ENCODE measurements at regions not wholly inside any gene's neighbourhood (a gene's known extent, or its start where the extent isn't known, plus 50 kb on each side); places are given as distances from the start of the nearest gene placed in this dataset.

- TF ChIP-seq CTCF (IDR thresholded peaks at IDR 0.05; ENCODE audit: insufficient read depth, low read depth, low read length, missing control alignments): no peak
- no peak overlapping the region for H3K4me3 ChIP-seq (ENCODE audit: low read depth, low read length)
- DNase-seq (ENCODE audit: low read depth): no peak
Observed at GRCh38 chr4:38242822-38243387, 282.7 kb downstream of the PTTG2 start.

- TF ChIP-seq CTCF (IDR thresholded peaks at IDR 0.05; ENCODE audit: insufficient read depth, low read depth, low read length, missing control alignments): no peak
- no peak for DNase-seq (ENCODE audit: low read depth)
- H3K4me3 ChIP-seq (ENCODE audit: low read depth, low read length): no peak overlapping the region
Observed at GRCh38 chr4:38243388-38244053, 283.3 kb downstream of the PTTG2 start.

- DNase-seq (ENCODE audit: low read depth): no peak
- no peak for TF ChIP-seq CTCF (IDR thresholded peaks at IDR 0.05; ENCODE audit: insufficient read depth, low read depth, low read length, missing control alignments)
- no peak overlapping the region for H3K4me3 ChIP-seq (ENCODE audit: low read depth, low read length)
Observed at GRCh38 chr4:38254825-38255224, 294.6 kb downstream of the PTTG2 start.

GRCh38 chr4:38255572-38255971, 295.4 kb downstream of the PTTG2 start:
- TF ChIP-seq CTCF (IDR thresholded peaks at IDR 0.05; ENCODE audit: insufficient read depth, low read depth, low read length, missing control alignments): no peak
- no peak overlapping the region for H3K4me3 ChIP-seq (ENCODE audit: low read depth, low read length)
- no peak for DNase-seq (ENCODE audit: low read depth)

GRCh38 chr4:38266616-38267015, 306.4 kb downstream of the PTTG2 start:
- DNase-seq (ENCODE audit: low read depth): peak; percentile 27
- TF ChIP-seq CTCF (IDR thresholded peaks at IDR 0.05; ENCODE audit: insufficient read depth, low read depth, low read length, missing control alignments): no peak
- no peak overlapping the region for H3K4me3 ChIP-seq (ENCODE audit: low read depth, low read length)

DNA sequence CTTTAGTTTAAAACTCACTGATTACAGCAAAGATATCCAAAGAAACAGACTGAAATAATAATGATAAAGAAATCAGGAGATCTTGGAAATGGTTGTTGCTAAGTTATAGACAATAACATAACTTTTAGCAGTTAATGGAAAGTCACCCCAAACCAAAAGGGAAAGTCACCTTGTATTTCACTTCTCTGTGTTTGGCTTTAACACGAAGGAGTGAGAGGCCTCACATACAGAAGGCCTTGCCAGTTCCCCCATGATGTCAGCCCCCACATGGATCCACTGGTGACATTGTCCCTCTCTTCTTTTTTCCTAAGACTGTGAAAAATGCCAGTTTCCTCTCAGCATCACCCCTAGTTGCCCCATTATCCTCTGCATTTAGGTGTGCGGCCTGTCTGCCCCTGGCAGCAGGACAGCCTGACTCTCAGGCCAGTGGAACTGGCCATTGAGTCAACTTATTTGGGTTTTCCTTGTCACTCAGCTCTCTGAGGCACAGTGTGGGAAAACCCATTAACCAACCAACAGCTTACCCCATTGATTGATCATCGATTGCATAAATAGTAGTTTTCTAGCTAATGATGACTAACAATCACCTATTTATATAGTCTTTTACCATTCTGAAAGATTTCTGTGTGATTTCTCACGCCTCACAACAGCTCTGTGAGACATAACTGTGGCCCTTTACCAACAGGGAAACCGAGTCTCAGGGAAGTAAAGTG, 308.1 kb downstream of the PTTG2 start:
- DNase-seq (ENCODE audit: low read depth): peak; percentile 9
- H3K4me3 ChIP-seq (ENCODE audit: low read depth, low read length): no peak overlapping the region
- no peak for TF ChIP-seq CTCF (IDR thresholded peaks at IDR 0.05; ENCODE audit: insufficient read depth, low read depth, low read length, missing control alignments)
